Adrenal gland (tissue), 9 donors: ENCODE measurements at regions not wholly inside any gene's neighbourhood (a gene's known extent, or its start where the extent isn't known, plus 50 kb on each side); places are given as distances from the start of the nearest gene placed in this dataset.

Source experiments
- DNase-seq, 7 donors: peaks; one replicate each; pipeline ENCODE4 v3.0.0-alpha.2; 2019 to 2020
- H3K27ac ChIP-seq, 5 donors: fragments of 200-600 bp; sonication (generic) in 4 of 5; 1 replicate in 3 of 5; 2 replicates in 2 of 5; pipeline versions ENCODE4 v1.5.1 to v1.8.0; 2016 to 2020; ENCODE audit warnings: mild to moderate bottlenecking in 1 of 5
- H3K27me3 ChIP-seq: fragments of 200-600 bp; 2 replicates; pipeline ENCODE4 v1.8.0; 2021
- H3K36me3 ChIP-seq, 2 donors: fragments of 200-600 bp; replicated peaks in 1 of 2; 1 replicate in 1 of 2; 2 replicates in 1 of 2; pipeline versions ENCODE4 v1.5.1 to v1.8.0; 2018 to 2022
- H3K4me1 ChIP-seq, 2 donors: fragments of 200-600 bp; replicated peaks in 1 of 2; 1 replicate in 1 of 2; 2 replicates in 1 of 2; pipeline versions ENCODE4 v1.5.1 to v1.8.0; 2018 to 2021
- H3K4me3 ChIP-seq, 4 donors: fragments of 200-600 bp; sonication (generic) in 3 of 4; one replicate each; pipeline ENCODE4 v1.5.1; 2016 to 2018
- H3K9me3 ChIP-seq, 3 donors: fragments of 200-600 bp; sonication (generic) in 1 of 3; replicated peaks in 1 of 3; 1 replicate in 2 of 3; 2 replicates in 1 of 3; pipeline versions ENCODE4 v1.5.1 to v1.8.0; 2016 to 2021
- CTCF ChIP-seq, 6 experiments: fragments of 450-650 bp in 4 of 6; fragments of 200-600 bp in 2 of 6; sonication (generic) in 1 of 6; IDR thresholded peaks; 1 replicate in 5 of 6; 2 replicates in 1 of 6; pipeline versions ENCODE4 v1.5.1 to v1.8.0; 2016 to 2021; ENCODE audit warnings: antibody characterized with exemption in 6 of 6, mild to moderate bottlenecking in 2 of 6, moderate library complexity in 1 of 6
- POLR2A ChIP-seq, 2 donors: fragments of 450-650 bp; IDR thresholded peaks; one replicate each; pipeline ENCODE4 v1.6.1; 2017; ENCODE audit warnings: antibody characterized with exemption in 2 of 2, mild to moderate bottlenecking in 2 of 2, moderate library complexity in 1 of 2
- WGBS, 4 donors: extraction: QIAGEN DNeasy Blood & Tissue Kit in 2 of 4; methylation state at CpG; one replicate each; pipeline versions ENCODE4 v1.1.5 to v1.1.7; 2013 to 2017; 5-methylcytosine and 5-hydroxymethylcytosine counted together
- intact Hi-C, 2 donors: fragments of 100-400 bp; cut with DNase I; formaldehyde crosslinking; loops; one replicate each; pipeline versions ENCODE4 v1.14.1 to v1.15.0; 2022 to 2023
- donor health status: healthy with polysubstance abuse.
- donor health status: Bipolar disorder and iron deficiency.
- donor health status: DM: yes; HTN: yes; CAD: no.
- donor health status: DM: no; HTN: no; CAD: no.
- donor health status: DM: no; HTN: no; CAD: no.

- no peak overlapping the region for H3K4me3 ChIP-seq
- no peaks in the 10 kb centered on the region for H3K27me3 ChIP-seq
- no peaks in the 10 kb centered on the region for H3K36me3 ChIP-seq
- no peaks in the 10 kb centered on the region for H3K4me1 ChIP-seq
- no peak for DNase-seq
- TF ChIP-seq POLR2A (IDR thresholded peaks at IDR 0.05) = no peak
- TF ChIP-seq CTCF (IDR thresholded peaks at IDR 0.05) = no peak
- no peaks in the 10 kb centered on the region for H3K9me3 ChIP-seq
- intact Hi-C loops = no loop called here
- 66 to 73% (median 69%) methylated on average over 13 of the region's 13 CpGs for WGBS, 4 donors
- no peak overlapping the region for H3K27ac ChIP-seq
Observed at GRCh38 chr3:163779396-163780344, 1298.6 kb downstream of the SI start.

GRCh38 chr3:163776743-163777142 lies 1301.6 kb downstream of the SI start:
- no peak overlapping the region for H3K27ac ChIP-seq
- TF ChIP-seq POLR2A (IDR thresholded peaks at IDR 0.05) (no peak), CTCF (IDR thresholded peaks at IDR 0.05) (no peak)

GRCh38 chr3:163773136-163773535 lies 1305.2 kb downstream of the SI start:
- no peak overlapping the region for H3K4me3 ChIP-seq
- H3K27ac ChIP-seq = no peak overlapping the region
- intact Hi-C loops = no loop called here
- TF ChIP-seq CTCF (IDR thresholded peaks at IDR 0.05) (no peak), POLR2A (IDR thresholded peaks at IDR 0.05) (no peak)
- no peaks in the 10 kb centered on the region for H3K4me1 ChIP-seq
- H3K9me3 ChIP-seq = no peaks in the 10 kb centered on the region
- no peak for DNase-seq
- H3K27me3 ChIP-seq = no peaks in the 10 kb centered on the region
- no peaks in the 10 kb centered on the region for H3K36me3 ChIP-seq

More at GRCh38 chr3:163776743-163777142, 1301.6 kb downstream of the SI start:
- no peak for DNase-seq
- intact Hi-C loops = no loop called here
- H3K36me3 ChIP-seq = no peaks in the 10 kb centered on the region
- H3K4me1 ChIP-seq = no peaks in the 10 kb centered on the region
- H3K4me3 ChIP-seq = no peak overlapping the region
- no peaks in the 10 kb centered on the region for H3K27me3 ChIP-seq
- H3K9me3 ChIP-seq = no peaks in the 10 kb centered on the region

GRCh38 chr3:163768048-163768447 lies 1310.2 kb downstream of the SI start:
- Histone ChIP-seq H3K36me3 (no peaks in the 10 kb centered on the region), H3K27me3 (no peaks in the 10 kb centered on the region), H3K9me3 (no peaks in the 10 kb centered on the region), H3K27ac (no peak overlapping the region), H3K4me1 (no peaks in the 10 kb centered on the region), H3K4me3 (no peak overlapping the region)
- no peak for TF ChIP-seq POLR2A (IDR thresholded peaks at IDR 0.05)
- TF ChIP-seq CTCF (IDR thresholded peaks at IDR 0.05) = no peak
- DNase-seq = no peak
- intact Hi-C loops = no loop called here
